ENCODE measurements at regions not wholly inside any gene's neighbourhood (a gene's known extent, or its start where the extent isn't known, plus 50 kb on each side); places are given as distances from the start of the nearest gene placed in this dataset.
"Not testable (repeated sequence)": the region's sequence is repeated elsewhere in the genome, so short reads cannot be mapped to it uniquely, and the experiment has no call there.

- no peak for DNase-seq (ENCODE audit: low read depth in 2 of 2, low spot score in 1 of 2)
These were observed 599.8 kb upstream of the USP24 start for GRCh38 chr1:55814967-55815366.

GRCh38 chr1:55813618-55814017 is 598.5 kb upstream of the USP24 start:
- no peak for DNase-seq (ENCODE audit: low read depth in 2 of 2, low spot score in 1 of 2)

DNA sequence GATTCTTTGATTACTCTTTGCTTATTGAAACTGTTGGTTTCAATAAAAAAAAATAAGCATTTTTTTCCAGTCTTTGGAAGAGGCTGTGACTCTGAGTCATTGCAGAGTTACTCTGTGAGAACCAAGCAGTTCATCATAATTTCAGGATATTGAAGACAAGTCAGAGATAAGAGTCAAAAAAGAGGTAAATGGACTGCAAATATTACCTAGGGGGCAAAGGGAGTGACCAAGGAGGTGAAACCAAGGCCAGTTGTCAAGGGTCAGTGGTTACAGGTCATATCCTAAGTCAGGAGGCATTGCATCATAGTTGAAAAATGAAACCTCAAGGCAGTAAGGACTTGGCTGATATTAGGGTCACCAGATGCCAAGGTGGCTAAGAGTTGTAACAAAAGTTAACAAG is 597.1 kb upstream of the USP24 start:
- DNase-seq (ENCODE audit: low read depth in 2 of 2, low spot score in 1 of 2): no peak

GRCh38 chr1:55808263-55808662 is 593.1 kb upstream of the USP24 start:
- no peak for DNase-seq (ENCODE audit: low read depth in 2 of 2, low spot score in 1 of 2)

DNA sequence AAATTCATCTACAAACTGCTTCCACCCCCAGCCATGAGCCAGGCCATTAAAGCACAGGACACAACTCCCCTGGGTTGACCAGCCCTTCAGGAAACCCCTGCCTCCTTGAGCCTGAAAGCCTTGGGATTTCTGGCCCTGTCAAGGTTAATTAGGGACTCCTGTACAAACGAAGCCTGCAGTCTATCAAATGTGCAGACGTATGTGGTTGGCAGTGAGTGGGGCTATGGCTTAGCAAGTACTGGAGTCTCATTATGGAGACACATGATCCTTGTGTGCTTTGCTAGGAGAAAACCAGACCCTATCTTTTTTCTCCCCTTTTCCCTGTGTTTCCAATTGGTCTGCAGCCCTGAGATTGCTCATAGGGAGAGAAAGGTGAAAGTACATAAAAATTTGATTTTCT is 588.3 kb upstream of the USP24 start:
- no peak for DNase-seq (ENCODE audit: low read depth in 2 of 2, low spot score in 1 of 2)

- no peak for DNase-seq (ENCODE audit: low read depth in 2 of 2, low spot score in 1 of 2)
These were observed 586.3 kb upstream of the USP24 start for GRCh38 chr1:55801481-55801880.

- DNase-seq (ENCODE audit: low read depth in 2 of 2, low spot score in 1 of 2): no peak
These were observed 585.3 kb upstream of the USP24 start for GRCh38 chr1:55800503-55800902.

DNA sequence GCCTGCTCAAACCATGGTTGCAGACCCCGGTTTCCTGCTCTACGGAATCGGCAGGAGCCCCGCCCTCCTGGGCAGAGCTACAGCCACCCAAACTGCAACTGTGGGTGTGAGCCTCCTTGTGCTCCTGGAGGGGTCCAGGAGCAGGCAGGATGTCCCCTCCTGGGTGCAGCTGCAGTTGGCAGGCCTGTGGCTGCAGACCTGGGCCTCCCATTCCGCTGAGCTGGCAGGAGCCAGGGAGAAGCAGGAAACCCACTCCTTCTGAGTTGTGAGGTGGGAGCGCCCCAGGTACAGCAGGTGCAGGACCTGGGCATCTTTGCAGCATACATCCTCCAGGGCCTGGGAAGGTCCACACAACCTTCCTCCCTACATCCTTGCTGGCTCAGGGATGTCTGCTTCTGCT is 578.7 kb upstream of the USP24 start:
- DNase-seq (ENCODE audit: low read depth in 2 of 2, low spot score in 1 of 2): no peak

GRCh38 chr1:55792870-55793269 is 577.7 kb upstream of the USP24 start:
- DNase-seq (ENCODE audit: low read depth in 2 of 2, low spot score in 1 of 2): no peak

DNA sequence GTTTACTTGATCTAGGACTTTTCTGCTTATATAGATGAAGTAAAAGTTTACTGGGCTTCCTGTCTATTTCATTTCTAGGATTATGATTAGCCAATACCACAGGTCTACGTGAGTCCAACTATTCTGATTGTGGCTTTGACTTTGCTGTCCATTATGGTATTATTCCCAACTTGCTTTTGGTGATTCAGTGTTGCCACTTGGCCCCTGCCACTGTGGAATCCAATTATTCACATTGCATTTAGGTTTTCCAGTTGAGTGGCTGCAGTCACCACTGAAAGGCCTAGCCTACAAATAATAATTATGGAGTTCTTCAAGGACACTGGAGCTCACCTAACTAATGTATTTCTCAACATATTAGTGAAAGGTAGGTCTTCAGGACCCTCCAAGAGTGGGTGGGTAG is 574.3 kb upstream of the USP24 start:
- DNase-seq (ENCODE audit: low read depth in 2 of 2, low spot score in 1 of 2): no peak

DNA sequence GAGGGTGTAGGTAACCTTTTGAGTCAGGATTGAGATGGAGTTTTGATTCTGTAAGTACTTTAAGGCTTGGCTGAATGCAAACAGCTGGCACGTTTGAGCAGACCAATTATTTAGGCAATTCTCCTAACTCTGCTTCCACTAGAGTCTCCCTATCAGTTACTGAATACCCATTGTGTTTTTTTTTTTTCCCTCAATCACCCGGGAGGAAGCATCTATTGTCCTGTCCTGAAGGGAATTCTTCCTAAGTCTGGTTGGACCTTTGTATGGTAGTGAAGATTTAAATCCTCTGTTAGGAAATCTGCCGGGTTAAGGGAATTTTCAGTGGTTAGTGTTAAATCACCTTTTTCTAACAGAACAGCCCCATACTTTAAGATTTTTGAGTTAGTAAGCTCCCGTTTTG is 571.2 kb upstream of the USP24 start:
- DNase-seq (ENCODE audit: low read depth in 2 of 2, low spot score in 1 of 2): no peak

GRCh38 chr1:55784941-55785450 is 569.8 kb upstream of the USP24 start:
- DNase-seq (ENCODE audit: low read depth in 2 of 2, low spot score in 1 of 2): not testable (repeated sequence)

DNA sequence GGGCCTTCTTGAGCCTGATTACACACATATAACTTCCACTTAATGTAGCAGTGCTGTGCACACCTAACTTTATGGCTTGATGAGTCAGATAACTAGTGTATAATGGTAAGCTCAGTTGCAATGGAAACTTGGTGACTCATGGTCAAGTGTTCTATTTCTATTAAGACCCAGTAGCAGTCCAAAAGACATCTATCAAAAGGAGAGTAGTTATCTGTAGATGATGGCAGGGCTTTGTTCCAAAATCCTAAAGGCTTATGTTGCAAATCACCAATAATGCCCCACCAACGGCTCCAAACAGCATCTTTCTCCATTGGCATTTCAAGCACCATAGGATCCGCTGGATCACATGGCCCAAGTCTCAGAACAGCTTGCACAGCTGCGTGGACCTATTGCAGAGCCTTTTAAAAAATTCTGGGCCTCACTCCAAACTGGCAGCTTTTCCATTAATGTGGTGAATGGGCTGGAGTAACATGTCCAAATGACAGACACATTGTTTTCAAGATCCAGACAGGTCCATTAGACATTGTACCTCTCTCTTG is 566.8 kb upstream of the USP24 start:
- no peak for DNase-seq (ENCODE audit: low read depth in 2 of 2, low spot score in 1 of 2)

DNA sequence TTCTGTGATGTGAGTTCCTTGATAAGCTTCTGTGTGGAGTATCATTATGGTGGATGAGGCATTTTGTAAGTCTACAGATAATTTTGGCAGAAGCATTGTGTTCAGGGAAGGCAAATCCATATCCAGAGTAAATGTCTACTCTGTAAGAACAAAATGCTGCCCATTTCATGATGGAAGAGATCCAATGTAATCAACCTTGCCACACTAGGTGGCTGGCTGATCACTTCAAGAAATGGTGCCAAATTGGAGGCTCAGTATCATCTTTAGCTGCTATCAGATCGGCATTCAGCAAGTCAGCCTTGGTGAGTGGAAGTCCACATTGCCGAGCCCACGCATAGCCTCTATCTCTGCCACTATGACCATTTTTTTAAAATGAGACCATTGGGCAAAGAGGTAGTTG is 565.8 kb upstream of the USP24 start:
- DNase-seq (ENCODE audit: low read depth in 2 of 2, low spot score in 1 of 2): no peak

- no peak for DNase-seq (ENCODE audit: low read depth in 2 of 2, low spot score in 1 of 2)
These were observed 562.4 kb upstream of the USP24 start for GRCh38 chr1:55777545-55777944.

DNA sequence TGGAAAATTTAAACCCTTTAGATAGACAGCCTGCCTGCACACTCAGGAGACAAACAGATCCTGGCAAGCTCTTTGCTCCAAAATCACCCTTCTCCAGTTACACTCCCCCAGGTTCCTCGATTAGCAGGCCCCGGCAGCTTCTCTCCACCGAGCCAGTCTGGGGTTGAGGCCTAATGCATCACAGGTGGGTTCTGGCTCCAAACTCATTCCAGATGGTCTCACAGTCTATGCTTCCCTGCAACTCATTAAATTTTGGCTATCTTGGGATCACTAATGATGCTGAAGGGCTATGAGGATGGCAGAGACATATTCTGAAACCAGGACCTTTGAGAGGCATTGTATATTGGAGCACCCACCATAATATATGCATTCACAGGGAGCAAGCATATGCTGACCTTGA is 559.8 kb upstream of the USP24 start:
- DNase-seq (ENCODE audit: low read depth in 2 of 2, low spot score in 1 of 2): no peak

GRCh38 chr1:55774446-55774845 is 559.3 kb upstream of the USP24 start:
- DNase-seq (ENCODE audit: low read depth in 2 of 2, low spot score in 1 of 2): no peak

DNA sequence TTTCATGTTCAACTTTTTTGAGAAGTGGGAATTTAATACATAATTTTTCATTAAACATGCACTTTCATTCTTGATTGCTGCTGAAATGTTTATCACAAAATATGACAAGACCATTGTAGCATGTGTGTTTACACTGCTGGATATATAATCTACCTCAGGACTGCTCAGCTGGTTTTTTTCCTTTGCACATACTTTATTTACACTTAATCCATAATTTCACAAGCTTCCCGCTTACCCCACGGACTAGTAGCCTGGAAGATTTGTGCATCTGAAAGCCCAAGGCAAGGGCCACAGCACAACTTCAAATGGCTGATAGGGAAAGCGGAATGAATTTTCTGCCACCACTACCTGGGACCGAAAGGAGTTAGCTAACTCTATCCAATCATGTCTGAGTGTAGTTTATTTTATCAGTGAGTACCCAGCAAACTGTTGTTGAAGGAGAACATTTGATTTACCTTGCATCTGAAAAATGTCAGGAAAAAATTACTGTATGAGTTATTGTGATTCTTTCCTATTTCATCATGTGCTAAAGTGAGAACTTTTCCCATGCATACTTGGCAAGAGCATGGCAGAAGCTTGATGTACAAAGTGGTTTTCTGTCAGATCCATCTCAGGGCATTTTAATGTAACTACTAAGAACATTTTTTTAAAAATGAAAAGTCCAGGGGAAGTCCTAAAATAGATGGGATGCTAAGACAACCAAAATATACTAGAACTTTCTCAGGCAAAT is 558.2 kb upstream of the USP24 start:
- DNase-seq (ENCODE audit: low read depth in 2 of 2, low spot score in 1 of 2): no peak

GRCh38 chr1:55768327-55768952 is 553.3 kb upstream of the USP24 start:
- no peak for DNase-seq (ENCODE audit: low read depth in 2 of 2, low spot score in 1 of 2)

DNA sequence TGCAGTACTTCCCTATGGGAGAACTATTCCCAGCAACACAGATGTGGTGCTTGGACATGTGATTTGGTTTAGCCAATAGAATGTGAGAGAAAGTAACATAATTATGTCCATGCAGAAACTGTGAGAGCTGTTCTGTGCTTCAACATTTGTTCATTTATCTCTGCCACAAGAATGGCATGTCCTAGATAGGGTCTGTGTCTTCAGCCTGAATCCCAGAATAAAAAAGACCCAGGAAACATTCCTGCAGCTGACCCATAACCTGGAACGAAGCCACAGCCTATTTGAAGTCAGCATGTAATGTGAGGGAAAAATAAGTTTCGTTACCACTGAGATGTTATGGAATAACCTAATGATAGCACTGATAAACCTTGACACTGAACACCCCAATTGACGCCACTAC is 552.0 kb upstream of the USP24 start:
- DNase-seq (ENCODE audit: low read depth in 2 of 2, low spot score in 1 of 2): no peak

DNA sequence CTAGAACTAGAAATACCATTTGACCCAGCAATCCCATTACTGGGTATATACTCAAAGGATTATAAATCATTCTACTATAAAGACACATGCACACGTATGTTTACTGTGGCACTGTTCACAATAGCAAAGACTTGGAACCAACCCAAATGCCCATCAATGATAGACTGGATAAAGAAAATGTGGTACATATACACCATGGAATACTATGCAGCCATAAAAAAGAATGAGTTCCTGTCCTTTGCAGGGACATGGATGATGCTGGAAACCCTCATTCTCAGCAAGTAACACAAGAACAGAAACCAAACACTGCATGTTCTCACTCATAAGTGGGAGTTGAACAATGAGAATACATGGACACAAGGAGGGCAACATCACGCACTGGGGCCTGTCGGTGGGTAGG is 550.3 kb upstream of the USP24 start:
- DNase-seq (ENCODE audit: low read depth in 2 of 2, low spot score in 1 of 2): not testable (repeated sequence)

DNA sequence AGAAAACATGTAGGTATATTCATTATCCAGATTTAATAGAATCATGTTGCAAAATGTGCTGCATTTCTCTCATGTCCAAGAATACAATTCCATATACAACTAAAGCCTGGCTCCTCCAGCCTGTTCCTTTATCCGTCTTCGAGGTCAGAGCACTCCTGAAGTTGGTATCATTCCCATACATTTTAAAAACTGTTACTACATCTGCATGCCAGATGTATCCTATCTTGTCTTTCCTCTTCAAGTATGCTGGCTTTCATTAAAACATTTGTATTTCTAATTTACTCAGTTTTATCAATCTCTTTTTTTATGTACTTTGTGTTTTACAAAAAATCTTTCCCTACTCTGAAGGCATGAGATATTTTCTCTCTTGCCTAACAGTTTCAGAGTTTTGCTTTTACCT is 536.6 kb upstream of the USP24 start:
- DNase-seq (ENCODE audit: low read depth in 2 of 2, low spot score in 1 of 2): no peak

GRCh38 chr1:55750628-55750995 is 535.4 kb upstream of the USP24 start:
- no peak for DNase-seq (ENCODE audit: low read depth in 2 of 2, low spot score in 1 of 2)

All from stimulated activated CD8-positive, alpha-beta memory T cell treated with anti-CD3 and anti-CD28 coated beads, Interleukin-4, amount 100 ng/mL, for 4 hours (primary cell).